ENCODE measurements at regions not wholly inside any gene's neighbourhood (a gene's known extent, or its start where the extent isn't known, plus 50 kb on each side); places are given as distances from the start of the nearest gene placed in this dataset.
"Not testable (repeated sequence)": the region's sequence is repeated elsewhere in the genome, so short reads cannot be mapped to it uniquely, and the experiment has no call there.

DNA sequence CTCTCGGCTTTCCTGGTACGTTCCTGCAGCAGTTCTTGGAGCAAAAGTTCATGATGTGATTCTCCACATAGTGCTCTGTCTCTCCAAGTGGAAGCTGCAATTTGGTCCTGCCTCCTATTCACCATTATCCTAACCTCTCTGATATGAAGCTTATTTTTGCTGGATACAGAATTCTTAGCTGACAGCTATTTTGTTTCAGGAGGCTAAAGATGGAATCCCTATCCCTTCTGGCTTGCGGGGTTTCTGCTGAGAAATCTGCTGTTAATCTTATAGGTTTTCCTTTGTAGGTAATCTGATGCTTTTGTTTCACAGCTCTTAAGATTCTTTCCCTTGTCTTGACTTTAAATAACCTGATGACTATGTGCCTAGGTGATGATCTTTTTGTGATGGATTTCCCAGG is 181.6 kb upstream of the VLDLR start:
- Histone ChIP-seq H3K4me2 (ENCODE audit: low read depth, low read length) (no peak overlapping the region), H2AK9ac (replicated peaks; ENCODE audit: low read depth, low read length, poor library complexity) (no peak overlapping the region), H3K9me3 (ENCODE audit: control insufficient read depth, insufficient read depth, low read length) (peaks cover 6% of the 10 kb centered on the region), H3K4ac (ENCODE audit: low read depth, low read length) (no peak overlapping the region), H3K79me1 (ENCODE audit: low read depth in 1 of 2, low read length in 2 of 2) (no peaks in the 10 kb centered on the region), H3K36me3 (ENCODE audit: control insufficient read depth, insufficient read depth, low read length) (no peaks in the 10 kb centered on the region), H3K9me1 (ENCODE audit: insufficient read depth, low read length) (no peaks in the 10 kb centered on the region), H2AK5ac (ENCODE audit: low read depth, low read length) (no peak overlapping the region), H3K9ac (ENCODE audit: low read depth, low read length) (no peak overlapping the region), H3K4me3 (ENCODE audit: insufficient read depth, low read depth, low read length) (no peak overlapping the region), H2AFZ (replicated peaks; ENCODE audit: low read length, poor library complexity) (no peak overlapping the region), H2BK20ac (ENCODE audit: low read depth, low read length) (no peak overlapping the region), H4K91ac (ENCODE audit: insufficient read depth, low read depth, low read length) (no peak overlapping the region), H2BK5ac (ENCODE audit: low read depth, low read length, poor library complexity, severe bottlenecking) (no peak overlapping the region), H3K4me1 (ENCODE audit: control insufficient read depth, insufficient read depth, low read length) (no peaks in the 10 kb centered on the region), H4K8ac (ENCODE audit: low read depth in 2 of 2, low read length in 2 of 2) (no peak overlapping the region), H3K56ac (ENCODE audit: extremely low read depth, insufficient read depth, low read length) (no peak overlapping the region), H3K18ac (ENCODE audit: low read depth, low read length) (no peak overlapping the region), H3K27me3 (ENCODE audit: control insufficient read depth, insufficient read depth, low read length) (no peaks in the 10 kb centered on the region), H2BK120ac (ENCODE audit: low read depth, low read length) (no peak overlapping the region), H4K20me1 (ENCODE audit: insufficient read depth, low read length) (no peaks in the 10 kb centered on the region), H3K14ac (replicated peaks; ENCODE audit: low read depth, low read length) (no peak overlapping the region), H2BK15ac (ENCODE audit: low read depth, low read length) (no peak overlapping the region), H3K23ac (ENCODE audit: low read depth, low read length) (no peak overlapping the region), H3K27ac (ENCODE audit: insufficient read depth, low read length) (no peak overlapping the region), H4K5ac (ENCODE audit: low read depth, low read length) (no peak overlapping the region)
- ATAC-seq (ENCODE audit: low read depth) (no peak), DNase-seq (no peak)
- intact Hi-C loops (cut with micrococcal nuclease), result no loop called here
- CTCF ChIA-PET, result no interaction called here
- dilution Hi-C loops (cut with HindIII; ENCODE audit: low sequenced_read_pairs, unreplicated experiment), result no loop called here
- WGBS, 2 experiments (ENCODE audit: extremely low coverage in 2 of 2, insufficient read length in 1 of 2), result 80% methylated on average over 1 of the region's 3 CpGs; no CpG with 5 or more reads in 1 of the 2 experiments
- POLR2A ChIA-PET (ENCODE audit: unreplicated experiment), result no interaction called here
- TF ChIP-seq MAFK (IDR thresholded peaks at IDR 0.05; ENCODE audit: low read depth, low read length) (no peak), FOS (IDR thresholded peaks at IDR 0.05; ENCODE audit: low read depth, low read length) (no peak), MXI1 (IDR thresholded peaks at IDR 0.05; ENCODE audit: borderline replicate concordance, low read depth, low read length) (no peak), RFX5 (IDR thresholded peaks at IDR 0.05; ENCODE audit: low read depth, low read length) (no peak), RAD21 (IDR thresholded peaks at IDR 0.05; ENCODE audit: low read length) (no peak), CEBPB (IDR thresholded peaks at IDR 0.05; ENCODE audit: low read depth, low read length) (no peak)
- TF ChIP-seq, protein P1, sequence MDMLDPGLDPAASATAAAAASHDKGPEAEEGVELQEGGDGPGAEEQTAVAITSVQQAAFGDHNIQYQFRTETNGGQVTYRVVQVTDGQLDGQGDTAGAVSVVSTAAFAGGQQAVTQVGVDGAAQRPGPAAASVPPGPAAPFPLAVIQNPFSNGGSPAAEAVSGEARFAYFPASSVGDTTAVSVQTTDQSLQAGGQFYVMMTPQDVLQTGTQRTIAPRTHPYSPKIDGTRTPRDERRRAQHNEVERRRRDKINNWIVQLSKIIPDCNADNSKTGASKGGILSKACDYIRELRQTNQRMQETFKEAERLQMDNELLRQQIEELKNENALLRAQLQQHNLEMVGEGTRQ (IDR thresholded peaks at IDR 0.05; ENCODE audit: low read depth, low read length), result no peak
- TF ChIP-seq, protein P2, sequence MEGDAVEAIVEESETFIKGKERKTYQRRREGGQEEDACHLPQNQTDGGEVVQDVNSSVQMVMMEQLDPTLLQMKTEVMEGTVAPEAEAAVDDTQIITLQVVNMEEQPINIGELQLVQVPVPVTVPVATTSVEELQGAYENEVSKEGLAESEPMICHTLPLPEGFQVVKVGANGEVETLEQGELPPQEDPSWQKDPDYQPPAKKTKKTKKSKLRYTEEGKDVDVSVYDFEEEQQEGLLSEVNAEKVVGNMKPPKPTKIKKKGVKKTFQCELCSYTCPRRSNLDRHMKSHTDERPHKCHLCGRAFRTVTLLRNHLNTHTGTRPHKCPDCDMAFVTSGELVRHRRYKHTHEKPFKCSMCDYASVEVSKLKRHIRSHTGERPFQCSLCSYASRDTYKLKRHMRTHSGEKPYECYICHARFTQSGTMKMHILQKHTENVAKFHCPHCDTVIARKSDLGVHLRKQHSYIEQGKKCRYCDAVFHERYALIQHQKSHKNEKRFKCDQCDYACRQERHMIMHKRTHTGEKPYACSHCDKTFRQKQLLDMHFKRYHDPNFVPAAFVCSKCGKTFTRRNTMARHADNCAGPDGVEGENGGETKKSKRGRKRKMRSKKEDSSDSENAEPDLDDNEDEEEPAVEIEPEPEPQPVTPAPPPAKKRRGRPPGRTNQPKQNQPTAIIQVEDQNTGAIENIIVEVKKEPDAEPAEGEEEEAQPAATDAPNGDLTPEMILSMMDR (conservative IDR thresholded peaks at IDR 0.05; ENCODE audit: low read depth, low read length), result no peak
- no TSS peak for BruUV-seq (replicated peaks)
- in situ Hi-C loops (cut with MboI; ENCODE audit: low sequenced_read_pairs), result no loop called here

DNA sequence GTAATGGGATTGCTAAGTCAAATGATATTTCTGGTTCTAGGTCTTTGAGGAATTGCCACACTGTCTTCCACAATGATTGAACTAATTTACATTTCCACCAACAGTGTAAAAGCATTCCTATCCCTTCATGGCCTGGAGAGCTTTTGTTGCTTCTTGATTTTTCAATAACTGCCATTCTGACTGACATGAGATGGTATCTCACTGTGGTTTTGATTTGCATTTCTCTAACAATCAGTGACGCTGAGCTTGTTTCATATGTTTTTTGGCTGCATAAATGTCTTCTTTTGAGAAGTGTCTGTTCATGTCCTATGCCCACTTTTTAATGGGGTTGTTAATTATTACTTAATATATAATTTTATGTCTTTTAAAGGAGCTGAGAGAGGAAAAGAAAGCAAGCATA is 177.7 kb upstream of the VLDLR start:
- H2BK20ac ChIP-seq (ENCODE audit: low read depth, low read length); H3K23ac ChIP-seq (ENCODE audit: low read depth, low read length); H3K79me1 ChIP-seq (ENCODE audit: low read depth in 1 of 2, low read length in 2 of 2); dilution Hi-C loops (cut with HindIII; ENCODE audit: low sequenced_read_pairs, unreplicated experiment); BruUV-seq (replicated peaks); H3K36me3 ChIP-seq (ENCODE audit: control insufficient read depth, insufficient read depth, low read length); ATAC-seq (ENCODE audit: low read depth); H4K8ac ChIP-seq (ENCODE audit: low read depth in 2 of 2, low read length in 2 of 2); H4K5ac ChIP-seq (ENCODE audit: low read depth, low read length); H3K4ac ChIP-seq (ENCODE audit: low read depth, low read length); H3K27me3 ChIP-seq (ENCODE audit: control insufficient read depth, insufficient read depth, low read length); H2AFZ ChIP-seq (replicated peaks; ENCODE audit: low read length, poor library complexity); H3K4me3 ChIP-seq (ENCODE audit: insufficient read depth, low read depth, low read length); in situ Hi-C loops (cut with MboI; ENCODE audit: low sequenced_read_pairs); H3K56ac ChIP-seq (ENCODE audit: extremely low read depth, insufficient read depth, low read length); H2BK5ac ChIP-seq (ENCODE audit: low read depth, low read length, poor library complexity, severe bottlenecking); H3K9ac ChIP-seq (ENCODE audit: low read depth, low read length); intact Hi-C loops (cut with micrococcal nuclease); H2BK120ac ChIP-seq (ENCODE audit: low read depth, low read length); H3K14ac ChIP-seq (replicated peaks; ENCODE audit: low read depth, low read length); H3K27ac ChIP-seq (ENCODE audit: insufficient read depth, low read length); H2AK9ac ChIP-seq (replicated peaks; ENCODE audit: low read depth, low read length, poor library complexity); DNase-seq; H3K4me1 ChIP-seq (ENCODE audit: control insufficient read depth, insufficient read depth, low read length); H4K91ac ChIP-seq (ENCODE audit: insufficient read depth, low read depth, low read length); H4K20me1 ChIP-seq (ENCODE audit: insufficient read depth, low read length); H3K9me3 ChIP-seq (ENCODE audit: control insufficient read depth, insufficient read depth, low read length); POLR2A ChIA-PET (ENCODE audit: unreplicated experiment); H3K4me2 ChIP-seq (ENCODE audit: low read depth, low read length); H2BK15ac ChIP-seq (ENCODE audit: low read depth, low read length); H3K18ac ChIP-seq (ENCODE audit: low read depth, low read length); CTCF ChIA-PET; H3K9me1 ChIP-seq (ENCODE audit: insufficient read depth, low read length); H2AK5ac ChIP-seq (ENCODE audit: low read depth, low read length): not testable (repeated sequence)
- WGBS, 2 experiments (ENCODE audit: extremely low coverage in 2 of 2, insufficient read length in 1 of 2), result no CpG with 5 or more reads among the region's 1 CpG

Measured in IMR-90 (cell line).